SK-N-SH (cell line): ENCODE measurements at regions not wholly inside any gene's neighbourhood (a gene's known extent, or its start where the extent isn't known, plus 50 kb on each side); places are given as distances from the start of the nearest gene placed in this dataset.

Source experiments
- CTCF ChIA-PET: fragments of 300-600, 350-600 bp; formaldehyde crosslinking; extraction: SDS; loops from one replicate; lab custom pipeline; 2021; lab: Yijun Ruan, JAX
- POLR2A ChIA-PET: fragments of 350-600 bp; sonication (Branson Sonifier 250); formaldehyde crosslinking; extraction: SDS; loops from one replicate; lab custom pipeline; 2020; ENCODE audit warnings: antibody characterized with exemption, inconsistent platforms; lab: Yijun Ruan, JAX
- DNase-seq: peaks from one replicate; pipeline ENCODE4 v3.0.0; 2012
- H2AFZ ChIP-seq: fragments of 200-600 bp; sonication (generic); 2 replicates; pipeline ENCODE4 v1.8.1; 2016; ENCODE audit warnings: antibody characterized with exemption, mild to moderate bottlenecking, low read depth
- H3F3A ChIP-seq: fragments of 200-600 bp; sonication (generic); replicated peaks from 2 replicates; pipeline ENCODE3; 2016; ENCODE audit warnings: antibody characterized with exemption, mild to moderate bottlenecking; ENCODE audit not compliant: insufficient read depth
- H3K27ac ChIP-seq, 2 experiments: fragments of 200-500 bp in 1 of 2; fragments of 200-600 bp in 1 of 2; sonication (Bioruptor generic) in 1 of 2; sonication (generic), shearing (Covaris generic) in 1 of 2; 2 replicates each; pipeline versions ENCODE4 v1.5.1 to v1.6.1; 2014 to 2016; ENCODE audit warnings: low read depth in 2 of 2, inconsistent platforms in 1 of 2, low read length in 1 of 2, mild to moderate bottlenecking in 1 of 2, mixed read lengths in 1 of 2
- H3K27me3 ChIP-seq: fragments of 200-600 bp; sonication (generic), shearing (Covaris generic); 2 replicates; pipeline ENCODE4 v1.6.1; 2016; ENCODE audit warnings: mixed run types; ENCODE audit not compliant: insufficient read depth
- H3K36me3 ChIP-seq, 2 experiments: fragments of 200-500 bp in 1 of 2; fragments of 200-600 bp in 1 of 2; sonication (Bioruptor generic) in 1 of 2; sonication (generic) in 1 of 2; replicated peaks in 1 of 2; 2 replicates each; pipeline versions ENCODE3 to v1.5.1; 2014 to 2016; ENCODE audit warnings: low read length in 1 of 2, mild to moderate bottlenecking in 1 of 2; ENCODE audit not compliant: insufficient read depth in 2 of 2, control insufficient read depth in 1 of 2
- H3K4me1 ChIP-seq, 2 experiments: fragments of 200-500 bp in 1 of 2; fragments of 200-600 bp in 1 of 2; sonication (Bioruptor generic) in 1 of 2; sonication (generic), shearing (Covaris generic) in 1 of 2; 2 replicates each; pipeline versions ENCODE4 v1.5.1 to v1.6.1; 2014 to 2016; ENCODE audit warnings: low read depth in 1 of 2, low read length in 1 of 2, mixed run types in 1 of 2; ENCODE audit not compliant: insufficient read depth in 2 of 2, control insufficient read depth in 1 of 2
- H3K4me2 ChIP-seq: fragments of 200-600 bp; sonication (generic), shearing (Covaris generic); 2 replicates; pipeline ENCODE4 v1.6.1; 2017; ENCODE audit warnings: mixed run types
- H3K4me3 ChIP-seq, 2 experiments: fragments of 200-500 bp in 1 of 2; fragments of 200-600 bp in 1 of 2; sonication (Bioruptor generic) in 1 of 2; sonication (generic), shearing (Covaris generic) in 1 of 2; 2 replicates each; pipeline versions ENCODE4 v1.5.1 to v1.8.1; 2014 to 2016; ENCODE audit warnings: low read depth in 2 of 2, inconsistent platforms in 1 of 2, low read length in 1 of 2, mild to moderate bottlenecking in 1 of 2, mixed read lengths in 1 of 2, moderate library complexity in 1 of 2
- H3K79me2 ChIP-seq: fragments of 200-600 bp; sonication (generic); 2 replicates; pipeline ENCODE4 v1.8.1; 2017; ENCODE audit warnings: mild to moderate bottlenecking; ENCODE audit not compliant: insufficient read depth
- H3K9ac ChIP-seq: fragments of 200-600 bp; sonication (generic); 2 replicates; pipeline ENCODE4 v1.6.1; 2017; ENCODE audit warnings: mixed run types
- H3K9me2 ChIP-seq: fragments of 200-600 bp; sonication (generic); 2 replicates; pipeline ENCODE4 v1.6.1; 2017; ENCODE audit warnings: mixed run types
- H3K9me3 ChIP-seq: fragments of 200-600 bp; sonication (generic); 2 replicates; pipeline ENCODE4 v1.6.1; 2017; ENCODE audit warnings: mixed run types, mild to moderate bottlenecking, moderate library complexity
- H4K20me1 ChIP-seq: fragments of 200-600 bp; sonication (generic); 2 replicates; pipeline ENCODE4 v1.6.1; 2017; ENCODE audit warnings: mild to moderate bottlenecking, mixed run types; ENCODE audit not compliant: insufficient read depth
- ELF1 ChIP-seq: IDR thresholded peaks from 2 replicates; pipeline ENCODE4 v1.4.0; 2012
- EP300 ChIP-seq, 2 experiments: IDR thresholded peaks; 2 replicates each; pipeline versions ENCODE4 v1.4.0 to v1.6.1; 2012; ENCODE audit warnings: borderline replicate concordance in 1 of 2, low read depth in 1 of 2, low read length in 1 of 2
- FOXJ3 ChIP-seq: sonication (generic); formaldehyde crosslinking; IDR thresholded peaks from 2 replicates; pipeline ENCODE4 v1.5.1; 2020; ENCODE audit warnings: mild to moderate bottlenecking, missing genetic modification reagents
- GABPA ChIP-seq: IDR thresholded peaks from 2 replicates; pipeline ENCODE4 v1.4.0; 2012; ENCODE audit warnings: low read depth, mild to moderate bottlenecking
- GATA2 ChIP-seq: sonication (generic); formaldehyde crosslinking; IDR thresholded peaks from 2 replicates; pipeline ENCODE4 v1.5.0; 2020; ENCODE audit warnings: mild to moderate bottlenecking, missing genetic modification reagents
- JUND ChIP-seq: IDR thresholded peaks from 2 replicates; pipeline ENCODE4 v1.4.0; 2012
- MEF2A ChIP-seq: IDR thresholded peaks from 2 replicates; pipeline ENCODE4 v1.4.0; 2012; ENCODE audit warnings: low read depth, borderline replicate concordance
- NRF1 ChIP-seq: IDR thresholded peaks from 2 replicates; pipeline ENCODE4 v1.6.1; 2012; ENCODE audit warnings: low read depth, mild to moderate bottlenecking, low read length
- POLR2AphosphoS5 ChIP-seq: IDR thresholded peaks from 2 replicates; pipeline ENCODE4 v1.6.1; 2012; ENCODE audit warnings: low read depth, low read length
- RCOR1 ChIP-seq: fragments of 150-350 bp; IDR thresholded peaks from 2 replicates; pipeline ENCODE4 v1.6.1; 2017; ENCODE audit warnings: antibody characterized with exemption, low read length
- REST ChIP-seq: IDR thresholded peaks from 2 replicates; pipeline ENCODE4 v1.6.1; 2012; ENCODE audit warnings: mild to moderate bottlenecking, low read depth, low read length, moderate library complexity
- RFX5 ChIP-seq: IDR thresholded peaks from 2 replicates; pipeline ENCODE4 v1.6.1; 2012; ENCODE audit warnings: mild to moderate bottlenecking, improper control_type of control experiment, low read length
- RXRA ChIP-seq: IDR thresholded peaks from 2 replicates; pipeline ENCODE4 v1.4.0; 2012; ENCODE audit warnings: low read depth, mild to moderate bottlenecking, borderline replicate concordance
- SIN3A ChIP-seq: IDR thresholded peaks from 2 replicates; pipeline ENCODE4 v1.6.1; 2012; ENCODE audit warnings: low read depth, mild to moderate bottlenecking, low read length, moderate library complexity, borderline replicate concordance
- SMC3 ChIP-seq: IDR thresholded peaks from 2 replicates; pipeline ENCODE4 v1.6.1; 2012; ENCODE audit warnings: low read depth, low read length, improper control_type of control experiment
- TCF12 ChIP-seq: IDR thresholded peaks from 2 replicates; pipeline ENCODE4 v1.4.0; 2012
- TEAD4 ChIP-seq: IDR thresholded peaks from 2 replicates; pipeline ENCODE4 v1.4.0; 2012; ENCODE audit warnings: mild to moderate bottlenecking, borderline replicate concordance; ENCODE audit not compliant: insufficient read depth
- USF1 ChIP-seq: IDR thresholded peaks from 2 replicates; pipeline ENCODE4 v1.4.0; 2012; ENCODE audit warnings: low read depth, borderline replicate concordance
- USF2 ChIP-seq: fragments of 150-350 bp; IDR thresholded peaks from 2 replicates; pipeline ENCODE4 v1.6.1; 2017; ENCODE audit warnings: antibody characterized with exemption, low read length, low read depth, borderline replicate concordance
- YY1 ChIP-seq: IDR thresholded peaks from 2 replicates; pipeline ENCODE4 v1.4.0; 2012; ENCODE audit warnings: low read depth, mild to moderate bottlenecking
- WGBS: methylation state at CpG from one replicate; pipeline ENCODE4 v1.1.6; 2017; ENCODE audit warnings: low lambda C conversion rate; 5-methylcytosine and 5-hydroxymethylcytosine counted together
- TF ChIP-seq, protein P1 (sequence below): fragments of 150-350 bp; IDR thresholded peaks from 2 replicates; pipeline ENCODE4 v1.6.1; 2016; ENCODE audit warnings: mild to moderate bottlenecking, low read depth, low read length

DNA sequence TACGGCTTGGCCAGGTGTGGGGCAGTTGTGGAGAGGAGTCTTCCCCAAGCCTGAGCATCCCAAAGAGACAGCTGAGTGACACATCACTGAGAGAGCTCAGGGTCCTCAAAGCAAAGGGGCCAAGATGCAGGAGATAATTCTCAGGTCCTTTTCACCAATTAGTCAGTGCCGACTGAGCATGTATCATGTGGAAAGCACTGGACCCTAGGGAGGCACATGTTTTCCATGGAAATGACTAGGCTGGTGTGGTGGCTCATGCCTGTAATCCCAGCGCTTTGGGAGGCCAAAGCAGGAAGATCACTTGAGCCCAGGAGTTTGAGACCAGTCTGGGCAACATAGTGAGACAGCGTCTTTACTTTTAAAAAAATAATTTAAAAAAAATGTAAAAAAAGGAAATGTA lies 67.3 kb upstream of the PRPS1 start:
- TF ChIP-seq USF2 (no peak), POLR2AphosphoS5 (no peak), RFX5 (no peak), GATA2 (CRISPR knock-in tag) (no peak), USF1 (no peak), GABPA (no peak), RCOR1 (no peak), JUND (no peak), EP300 (IDR thresholded peaks at IDR 0.05; ENCODE audit: borderline replicate concordance in 1 of 2, low read depth in 1 of 2, low read length in 1 of 2) (no peak), TCF12 (no peak), SIN3A (no peak), FOXJ3 (no peak), ELF1 (no peak)
- TF ChIP-seq, protein P1, sequence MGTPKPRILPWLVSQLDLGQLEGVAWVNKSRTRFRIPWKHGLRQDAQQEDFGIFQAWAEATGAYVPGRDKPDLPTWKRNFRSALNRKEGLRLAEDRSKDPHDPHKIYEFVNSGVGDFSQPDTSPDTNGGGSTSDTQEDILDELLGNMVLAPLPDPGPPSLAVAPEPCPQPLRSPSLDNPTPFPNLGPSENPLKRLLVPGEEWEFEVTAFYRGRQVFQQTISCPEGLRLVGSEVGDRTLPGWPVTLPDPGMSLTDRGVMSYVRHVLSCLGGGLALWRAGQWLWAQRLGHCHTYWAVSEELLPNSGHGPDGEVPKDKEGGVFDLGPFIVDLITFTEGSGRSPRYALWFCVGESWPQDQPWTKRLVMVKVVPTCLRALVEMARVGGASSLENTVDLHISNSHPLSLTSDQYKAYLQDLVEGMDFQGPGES = no peak
- TF ChIP-seq, all 33 proteins: peak for 0
- DNase-seq = no peak
- POLR2A ChIA-PET = no interaction called here
- Histone ChIP-seq H3K36me3 (no peaks in the 10 kb centered on the region), H3K4me2 (no peak overlapping the region), H2AFZ (no peak overlapping the region), H3K27ac (no peak overlapping the region), H3K9me3 (no peaks in the 10 kb centered on the region), H3K9ac (no peak overlapping the region), H3F3A (no peaks in the 10 kb centered on the region), H3K9me2 (no peaks in the 10 kb centered on the region), H3K4me3 (no peak overlapping the region), H3K4me1 (no peaks in the 10 kb centered on the region; a peak in 1 of 4 replicates), H4K20me1 (no peaks in the 10 kb centered on the region), H3K27me3 (no peaks in the 10 kb centered on the region), H3K79me2 (no peaks in the 10 kb centered on the region)
- CTCF ChIA-PET = no interaction called here
- WGBS = 37% methylated on average over 4 of the region's 4 CpGs

GRCh38 chrX:107561468-107562215 lies 66.7 kb upstream of the PRPS1 start:
- ChIA-PET CTCF (interaction anchor here (0.9 to 1.0 kb wide), 2 partner anchors 100 to 646 kb away, joined by 3 read pairs; no protein-coding TSS in a partner anchor), POLR2A (no interaction called here)
- no peaks in the 10 kb centered on the region; a peak in 2 of 4 replicates for H3K4me1 ChIP-seq
- H3K9me3 ChIP-seq = no peaks in the 10 kb centered on the region
- no peaks in the 10 kb centered on the region for H3K79me2 ChIP-seq
- no peaks in the 10 kb centered on the region for H3K27me3 ChIP-seq
- no peaks in the 10 kb centered on the region for H3K36me3 ChIP-seq
- no peaks in the 10 kb centered on the region for H3K9me2 ChIP-seq
- no peaks in the 10 kb centered on the region for H3F3A ChIP-seq
- H3K4me2 ChIP-seq = no peak overlapping the region
- 39% methylated on average over 7 of the region's 7 CpGs for WGBS
- DNase-seq = no peak
- no peak overlapping the region for H2AFZ ChIP-seq
- no peak overlapping the region for H3K9ac ChIP-seq
- H3K4me3 ChIP-seq = no peak overlapping the region
- H4K20me1 ChIP-seq = no peaks in the 10 kb centered on the region
- H3K27ac ChIP-seq = no peak overlapping the region; a peak in 1 of 4 replicates
- no peak for TF ChIP-seq REST
- no peak for TF ChIP-seq MEF2A
- TF ChIP-seq, protein P1 = no peak
- no peak for TF ChIP-seq TEAD4
- no peak for TF ChIP-seq SMC3
- no peak for TF ChIP-seq POLR2AphosphoS5
- no peak for TF ChIP-seq RXRA
- no peak for TF ChIP-seq NRF1
- TF ChIP-seq YY1 = no peak
- TF ChIP-seq EP300 (IDR thresholded peaks at IDR 0.05; ENCODE audit: borderline replicate concordance in 1 of 2, low read depth in 1 of 2, low read length in 1 of 2) = no peak
- TF ChIP-seq GATA2 (CRISPR knock-in tag) = no peak
